ENCODE measurements at regions not wholly inside any gene's neighbourhood (a gene's known extent, or its start where the extent isn't known, plus 50 kb on each side); places are given as distances from the start of the nearest gene placed in this dataset.
"Not testable (repeated sequence)": the region's sequence is repeated elsewhere in the genome, so short reads cannot be mapped to it uniquely, and the experiment has no call there.

DNA sequence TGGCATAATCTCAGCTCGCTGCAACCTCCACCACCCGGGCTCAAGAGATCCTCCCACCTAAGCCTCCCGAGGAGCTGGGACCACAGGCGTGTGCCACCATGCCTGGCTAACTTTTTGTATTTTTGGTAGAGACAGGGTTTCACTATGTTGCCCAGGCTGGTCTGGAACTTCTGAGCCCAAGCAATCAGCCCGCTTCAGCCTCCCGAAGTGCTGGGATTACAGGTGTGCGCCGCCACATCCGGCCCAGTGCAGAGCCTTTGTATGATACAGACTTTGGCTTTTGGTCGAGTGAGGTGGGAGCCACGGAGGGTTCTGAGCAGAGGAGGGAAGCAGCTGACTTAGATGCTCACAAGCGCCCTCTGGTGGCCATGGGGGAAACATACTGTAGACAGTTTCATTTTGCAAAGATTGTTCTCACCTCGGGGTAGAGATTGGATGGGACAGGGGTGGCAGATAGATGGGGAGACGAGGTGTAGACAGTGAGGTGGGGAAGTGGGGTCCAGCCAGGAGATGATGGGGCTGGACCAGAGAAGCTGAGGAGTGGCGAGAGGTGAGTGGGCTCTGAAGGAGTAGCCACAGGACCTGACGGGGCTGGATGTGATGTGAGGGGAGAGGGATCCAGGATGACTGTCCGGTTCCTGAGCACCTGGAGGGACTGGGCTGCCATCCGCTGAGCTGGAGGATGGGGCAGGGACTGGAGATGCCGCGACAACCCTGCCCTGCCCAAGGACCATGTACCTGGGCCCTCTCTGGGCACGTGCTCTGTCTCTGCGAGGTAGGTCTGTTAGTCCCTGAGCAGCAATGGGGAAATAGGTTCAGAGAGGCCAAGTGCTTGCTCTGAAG lies 105.1 kb downstream of the CRLF3 start:
- H3K36me3 ChIP-seq (ENCODE audit: insufficient read depth, low read length); H3K9me3 ChIP-seq (ENCODE audit: control insufficient read depth in 1 of 2, insufficient read depth in 1 of 2, low read length in 2 of 2); H3K9me3 Mint-ChIP-seq; H3K27ac ChIP-seq (ENCODE audit: low read depth in 1 of 2, low read length in 2 of 2); H3K4me3 ChIP-seq (ENCODE audit: low read length); H3K27ac Mint-ChIP-seq; H3K27me3 ChIP-seq (ENCODE audit: control insufficient read depth in 1 of 2, insufficient read depth in 2 of 2, low read length in 2 of 2); H3K27me3 Mint-ChIP-seq; H3K36me3 Mint-ChIP-seq (ENCODE audit: low read depth); POLR2A ChIA-PET: not testable (repeated sequence)
- CTCF ChIA-PET: interaction anchor here (0.5 to 1.3 kb wide), 9 partner anchors 9 to 601 kb away, joined by 3 to 5 read pairs (median 4); partner anchors contain the start of gene ATAD5
- DNase-seq (peak; percentile 64 to 90 (median 77)), ATAC-seq (ENCODE audit: poor library complexity) (peak; percentile 82)
- peaks cover 11% of the 10 kb centered on the region for H3K4me1 ChIP-seq (ENCODE audit: insufficient read depth, low read length)
- intact Hi-C loops (cut with DNase I, micrococcal nuclease): loop anchor here (1.0 to 10.0 kb wide), 6 partner anchors 65 to 615 kb away; partner anchors contain the start of genes GOSR1 (in 2 of the 2) and CPD (in 1 of the 2)
- TF ChIP-seq, protein P1, sequence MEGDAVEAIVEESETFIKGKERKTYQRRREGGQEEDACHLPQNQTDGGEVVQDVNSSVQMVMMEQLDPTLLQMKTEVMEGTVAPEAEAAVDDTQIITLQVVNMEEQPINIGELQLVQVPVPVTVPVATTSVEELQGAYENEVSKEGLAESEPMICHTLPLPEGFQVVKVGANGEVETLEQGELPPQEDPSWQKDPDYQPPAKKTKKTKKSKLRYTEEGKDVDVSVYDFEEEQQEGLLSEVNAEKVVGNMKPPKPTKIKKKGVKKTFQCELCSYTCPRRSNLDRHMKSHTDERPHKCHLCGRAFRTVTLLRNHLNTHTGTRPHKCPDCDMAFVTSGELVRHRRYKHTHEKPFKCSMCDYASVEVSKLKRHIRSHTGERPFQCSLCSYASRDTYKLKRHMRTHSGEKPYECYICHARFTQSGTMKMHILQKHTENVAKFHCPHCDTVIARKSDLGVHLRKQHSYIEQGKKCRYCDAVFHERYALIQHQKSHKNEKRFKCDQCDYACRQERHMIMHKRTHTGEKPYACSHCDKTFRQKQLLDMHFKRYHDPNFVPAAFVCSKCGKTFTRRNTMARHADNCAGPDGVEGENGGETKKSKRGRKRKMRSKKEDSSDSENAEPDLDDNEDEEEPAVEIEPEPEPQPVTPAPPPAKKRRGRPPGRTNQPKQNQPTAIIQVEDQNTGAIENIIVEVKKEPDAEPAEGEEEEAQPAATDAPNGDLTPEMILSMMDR (IDR thresholded peaks at IDR 0.05): peak; percentile 70
- Mint-ChIP-seq H3K4me3 (peak overlapping the region; percentile 0), H3K4me1 (ENCODE audit: low read depth) (peaks cover 12% of the 10 kb centered on the region)

DNA sequence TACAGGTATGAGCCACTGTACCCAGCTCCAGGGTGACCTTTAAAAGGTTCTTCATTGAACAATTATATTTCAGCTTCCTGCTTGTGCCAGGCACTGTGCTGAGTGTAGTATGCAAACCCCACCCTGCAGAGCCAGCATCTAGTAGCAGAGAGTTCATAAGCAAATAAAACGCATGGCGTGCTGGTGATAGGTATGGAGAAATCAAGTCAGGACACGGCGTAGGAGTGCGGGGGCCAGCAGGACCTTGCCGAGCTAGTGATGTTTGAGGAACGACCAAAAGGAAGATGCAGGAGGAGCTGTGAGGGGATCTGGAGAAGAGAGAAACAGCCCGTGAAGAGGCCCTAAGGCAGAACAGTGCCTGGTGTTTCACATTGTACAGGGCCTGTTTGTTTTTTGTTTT lies 105.8 kb downstream of the CRLF3 start:
- H3K4me3 ChIP-seq (ENCODE audit: low read length); H3K36me3 ChIP-seq (ENCODE audit: insufficient read depth, low read length); H3K27ac ChIP-seq (ENCODE audit: low read depth in 1 of 2, low read length in 2 of 2); POLR2A ChIA-PET; H3K9me3 Mint-ChIP-seq; H3K27me3 ChIP-seq (ENCODE audit: control insufficient read depth in 1 of 2, insufficient read depth in 2 of 2, low read length in 2 of 2); H3K27ac Mint-ChIP-seq; H3K4me3 Mint-ChIP-seq; H3K27me3 Mint-ChIP-seq; ATAC-seq (ENCODE audit: poor library complexity); H3K9me3 ChIP-seq (ENCODE audit: control insufficient read depth in 1 of 2, insufficient read depth in 1 of 2, low read length in 2 of 2); H3K36me3 Mint-ChIP-seq (ENCODE audit: low read depth): not testable (repeated sequence)
- H3K4me1 ChIP-seq (ENCODE audit: insufficient read depth, low read length): peaks cover 11% of the 10 kb centered on the region
- intact Hi-C loops (cut with DNase I, micrococcal nuclease): loop anchor here (1.0 to 10.0 kb wide), 6 partner anchors 64 to 614 kb away; partner anchors contain the start of genes GOSR1 (in 2 of the 2) and CPD (in 1 of the 2)
- CTCF ChIA-PET: interaction anchor here (0.5 to 1.3 kb wide), 9 partner anchors 8 to 600 kb away, joined by 3 to 5 read pairs (median 4); partner anchors contain the start of gene ATAD5
- H3K4me1 Mint-ChIP-seq (ENCODE audit: low read depth): peaks cover 12% of the 10 kb centered on the region
- peak in 1 of 14 experiments; percentile 15 for DNase-seq

DNA sequence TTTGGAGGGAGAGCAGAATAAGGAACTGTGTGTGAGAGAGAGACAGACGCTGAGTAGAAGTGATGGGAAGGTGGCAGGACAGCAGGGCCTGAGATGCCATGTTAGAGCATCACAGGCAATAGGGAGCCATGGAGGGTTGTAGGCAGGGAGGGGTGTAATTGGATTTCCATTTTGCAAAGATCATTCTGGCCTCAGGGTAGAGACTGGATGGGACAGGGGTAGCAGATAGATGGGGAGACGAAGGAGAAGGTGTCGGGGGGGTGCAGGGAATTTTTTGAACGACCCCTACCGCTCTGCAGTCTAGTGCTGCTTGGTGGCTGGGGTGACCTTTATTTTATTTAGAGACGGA lies 106.4 kb downstream of the CRLF3 start:
- H3K27ac Mint-ChIP-seq; H3K27me3 ChIP-seq (ENCODE audit: control insufficient read depth in 1 of 2, insufficient read depth in 2 of 2, low read length in 2 of 2); DNase-seq; H3K27ac ChIP-seq (ENCODE audit: low read depth in 1 of 2, low read length in 2 of 2); H3K27me3 Mint-ChIP-seq; H3K36me3 ChIP-seq (ENCODE audit: insufficient read depth, low read length); ATAC-seq (ENCODE audit: poor library complexity); POLR2A ChIA-PET; H3K36me3 Mint-ChIP-seq (ENCODE audit: low read depth); H3K4me3 ChIP-seq (ENCODE audit: low read length); H3K4me3 Mint-ChIP-seq; H3K9me3 Mint-ChIP-seq; H3K9me3 ChIP-seq (ENCODE audit: control insufficient read depth in 1 of 2, insufficient read depth in 1 of 2, low read length in 2 of 2): not testable (repeated sequence)
- intact Hi-C loops (cut with DNase I, micrococcal nuclease): loop anchor here in 1 of 2 experiments (5.0 to 10.0 kb wide), 5 partner anchors 63 to 613 kb away; partner anchors contain the start of genes CPD and GOSR1
- CTCF ChIA-PET: interaction anchor here (1.2 kb wide), 1 partner anchor 113 kb away, joined by 5 read pairs; the partner anchor contains the start of gene ATAD5
- peaks cover 12% of the 10 kb centered on the region for H3K4me1 Mint-ChIP-seq (ENCODE audit: low read depth)
- peaks cover 11% of the 10 kb centered on the region for H3K4me1 ChIP-seq (ENCODE audit: insufficient read depth, low read length)

DNA sequence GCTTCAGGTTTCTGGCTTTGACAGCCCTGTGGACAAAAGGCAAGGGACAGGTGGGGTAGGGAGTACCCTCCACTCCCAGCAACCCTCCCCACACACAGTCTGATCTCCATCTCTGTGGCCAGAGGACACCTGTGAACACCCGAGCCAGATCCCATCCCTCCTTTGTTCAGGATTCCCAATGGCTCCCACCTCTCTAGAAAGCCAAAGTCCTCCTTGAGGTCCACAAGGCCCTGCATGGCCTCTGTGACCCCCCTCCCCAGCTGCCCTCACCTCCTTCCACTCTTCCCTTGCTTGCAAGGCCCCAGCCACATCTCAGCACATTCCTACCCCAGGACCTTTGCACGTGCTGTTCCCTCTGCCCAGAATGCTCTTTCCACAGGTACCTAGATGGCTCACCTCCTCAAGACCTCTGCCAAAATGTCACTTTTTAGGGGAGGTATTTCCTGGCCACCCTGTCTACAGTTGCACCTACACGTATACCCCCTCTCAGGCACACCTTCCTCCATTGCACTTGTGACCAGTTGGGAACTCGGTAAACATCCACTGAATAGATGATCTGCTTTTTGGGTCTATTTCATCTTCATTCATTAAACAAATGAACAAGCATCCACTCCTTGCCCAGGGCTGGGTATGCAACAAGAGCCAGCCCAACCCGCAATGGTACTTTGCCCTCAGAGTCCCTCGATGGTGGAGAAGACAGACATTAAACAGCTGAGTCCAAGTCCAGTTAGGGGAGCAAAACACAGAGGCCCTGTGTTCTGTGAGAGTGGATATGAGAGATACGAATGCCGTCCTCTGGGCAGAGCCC lies 107.0 kb downstream of the CRLF3 start:
- H3K36me3 ChIP-seq (ENCODE audit: insufficient read depth, low read length): no peaks in the 10 kb centered on the region
- TF ChIP-seq, protein P1 (IDR thresholded peaks at IDR 0.05): no peak
- peak in 1 of 14 experiments; percentile 16 for DNase-seq
- ChIA-PET POLR2A (no interaction called here), CTCF (no interaction called here)
- Mint-ChIP-seq H3K4me3 (no peak overlapping the region), H3K4me1 (ENCODE audit: low read depth) (peaks cover 12% of the 10 kb centered on the region), H3K9me3 (no peaks in the 10 kb centered on the region), H3K36me3 (ENCODE audit: low read depth) (no peaks in the 10 kb centered on the region), H3K27me3 (no peaks in the 10 kb centered on the region), H3K27ac (no peak overlapping the region)
- no peaks in the 10 kb centered on the region for H3K27me3 ChIP-seq (ENCODE audit: control insufficient read depth in 1 of 2, insufficient read depth in 2 of 2, low read length in 2 of 2)
- no peak overlapping the region for H3K27ac ChIP-seq (ENCODE audit: low read depth in 1 of 2, low read length in 2 of 2)
- peaks cover 11% of the 10 kb centered on the region for H3K4me1 ChIP-seq (ENCODE audit: insufficient read depth, low read length)
- no peak for ATAC-seq (ENCODE audit: poor library complexity)
- intact Hi-C loops (cut with DNase I, micrococcal nuclease): loop anchor here in 1 of 2 experiments (5.0 to 10.0 kb wide), 5 partner anchors 63 to 613 kb away; partner anchors contain the start of genes CPD and GOSR1
- no peaks in the 10 kb centered on the region for H3K9me3 ChIP-seq (ENCODE audit: control insufficient read depth in 1 of 2, insufficient read depth in 1 of 2, low read length in 2 of 2)
- no peak overlapping the region for H3K4me3 ChIP-seq (ENCODE audit: low read length)
